ENCODE measurements at regions not wholly inside any gene's neighbourhood (a gene's known extent, or its start where the extent isn't known, plus 50 kb on each side); places are given as distances from the start of the nearest gene placed in this dataset.
A peak's percentile ranks its signal among the peaks of the same experiment; 100 is the strongest.

GRCh38 chr3:104460477-104461406 lies 906.0 kb upstream of the ALCAM start:
- no peak for TF ChIP-seq CTCF (IDR thresholded peaks at IDR 0.05; ENCODE audit: low read depth, low read length, missing control alignments)
- DNase-seq (ENCODE audit: extremely low read depth, low read depth): peak; percentile 2
- H3K4me3 ChIP-seq (replicated peaks; ENCODE audit: low read depth, low read length): no peak overlapping the region

GRCh38 chr3:104461431-104461830 lies 905.3 kb upstream of the ALCAM start:
- no peak for DNase-seq (ENCODE audit: extremely low read depth, low read depth)
- TF ChIP-seq CTCF (IDR thresholded peaks at IDR 0.05; ENCODE audit: low read depth, low read length, missing control alignments): no peak
- H3K4me3 ChIP-seq (replicated peaks; ENCODE audit: low read depth, low read length): no peak overlapping the region

GRCh38 chr3:104472221-104472620 lies 894.5 kb upstream of the ALCAM start:
- DNase-seq (ENCODE audit: extremely low read depth, low read depth): no peak
- no peak for TF ChIP-seq CTCF (IDR thresholded peaks at IDR 0.05; ENCODE audit: low read depth, low read length, missing control alignments)
- no peak overlapping the region for H3K4me3 ChIP-seq (replicated peaks; ENCODE audit: low read depth, low read length)

- no peak overlapping the region for H3K4me3 ChIP-seq (replicated peaks; ENCODE audit: low read depth, low read length)
- no peak for TF ChIP-seq CTCF (IDR thresholded peaks at IDR 0.05; ENCODE audit: low read depth, low read length, missing control alignments)
- no peak for DNase-seq (ENCODE audit: extremely low read depth, low read depth)
Observed at GRCh38 chr3:104474011-104474410, 892.7 kb upstream of the ALCAM start.

GRCh38 chr3:104503022-104503421 lies 863.7 kb upstream of the ALCAM start:
- no peak for DNase-seq (ENCODE audit: extremely low read depth, low read depth)
- TF ChIP-seq CTCF (IDR thresholded peaks at IDR 0.05; ENCODE audit: low read depth, low read length, missing control alignments): no peak
- H3K4me3 ChIP-seq (replicated peaks; ENCODE audit: low read depth, low read length): no peak overlapping the region

- no peak overlapping the region for H3K4me3 ChIP-seq (replicated peaks; ENCODE audit: low read depth, low read length)
Observed at GRCh38 chr3:104510131-104510849, 856.4 kb upstream of the ALCAM start.

More at GRCh38 chr3:104510131-104510849, 856.4 kb upstream of the ALCAM start:
- TF ChIP-seq CTCF (IDR thresholded peaks at IDR 0.05; ENCODE audit: low read depth, low read length, missing control alignments): no peak
- no peak for DNase-seq (ENCODE audit: extremely low read depth, low read depth)

All from HFF-Myc (cell line).